ENCODE measurements at regions not wholly inside any gene's neighbourhood (a gene's known extent, or its start where the extent isn't known, plus 50 kb on each side); places are given as distances from the start of the nearest gene placed in this dataset.

GRCh38 chr7:116093516-116094301 is 63.1 kb upstream of the TFEC start:
- Histone ChIP-seq H3K27me3 (ENCODE audit: low read depth) (no peaks in the 10 kb centered on the region), H3K9me3 (no peaks in the 10 kb centered on the region), H3K36me3 (no peaks in the 10 kb centered on the region), H3K4me1 (no peaks in the 10 kb centered on the region), H3K27ac (no peak overlapping the region), H3K4me3 (no peak overlapping the region)
- TF ChIP-seq CTCF (IDR thresholded peaks at IDR 0.05): no peak
- intact Hi-C loops (cut with DNase I): no loop called here
- DNase-seq (no peak), ATAC-seq (no peak)

- intact Hi-C loops (cut with DNase I): no loop called here
- no peaks in the 10 kb centered on the region for H3K9me3 ChIP-seq
- H3K4me3 ChIP-seq: no peak overlapping the region
- no peaks in the 10 kb centered on the region for H3K27me3 ChIP-seq (ENCODE audit: low read depth)
- H3K27ac ChIP-seq: no peak overlapping the region
- H3K36me3 ChIP-seq: no peaks in the 10 kb centered on the region
- H3K4me1 ChIP-seq: no peaks in the 10 kb centered on the region
- ATAC-seq (no peak), DNase-seq (no peak)
- TF ChIP-seq CTCF (IDR thresholded peaks at IDR 0.05): no peak
Measured at GRCh38 chr7:116095396-116095795, 64.8 kb upstream of the TFEC start.

- intact Hi-C loops (cut with DNase I): no loop called here
- no peaks in the 10 kb centered on the region for H3K4me1 ChIP-seq
- ATAC-seq (no peak), DNase-seq (no peak)
- no peaks in the 10 kb centered on the region for H3K27me3 ChIP-seq (ENCODE audit: low read depth)
- H3K36me3 ChIP-seq: no peaks in the 10 kb centered on the region
- no peak overlapping the region for H3K4me3 ChIP-seq
- no peak for TF ChIP-seq CTCF (IDR thresholded peaks at IDR 0.05)
- no peaks in the 10 kb centered on the region for H3K9me3 ChIP-seq
- H3K27ac ChIP-seq: no peak overlapping the region
Measured at GRCh38 chr7:116097365-116098009, 66.9 kb upstream of the TFEC start.

- ATAC-seq: no peak
- Histone ChIP-seq H3K27ac (no peak overlapping the region), H3K4me3 (no peak overlapping the region), H3K9me3 (no peaks in the 10 kb centered on the region), H3K27me3 (ENCODE audit: low read depth) (no peaks in the 10 kb centered on the region), H3K36me3 (no peaks in the 10 kb centered on the region), H3K4me1 (no peaks in the 10 kb centered on the region)
- intact Hi-C loops (cut with DNase I): no loop called here
- no peak for TF ChIP-seq CTCF (IDR thresholded peaks at IDR 0.05)
- no peak for DNase-seq
Measured at GRCh38 chr7:116098175-116098574, 67.6 kb upstream of the TFEC start.

- no peak for TF ChIP-seq CTCF (IDR thresholded peaks at IDR 0.05)
- Histone ChIP-seq H3K4me1 (no peaks in the 10 kb centered on the region), H3K27ac (no peak overlapping the region), H3K4me3 (no peak overlapping the region), H3K36me3 (no peaks in the 10 kb centered on the region), H3K27me3 (ENCODE audit: low read depth) (no peaks in the 10 kb centered on the region), H3K9me3 (no peaks in the 10 kb centered on the region)
- no peak for ATAC-seq
- no peak for DNase-seq
- intact Hi-C loops (cut with DNase I): no loop called here
Measured at GRCh38 chr7:116100626-116101025, 70.1 kb upstream of the TFEC start.

All from lower lobe of right lung (tissue), 2 donors.